ENCODE measurements at regions not wholly inside any gene's neighbourhood (a gene's known extent, or its start where the extent isn't known, plus 50 kb on each side); places are given as distances from the start of the nearest gene placed in this dataset.

DNA sequence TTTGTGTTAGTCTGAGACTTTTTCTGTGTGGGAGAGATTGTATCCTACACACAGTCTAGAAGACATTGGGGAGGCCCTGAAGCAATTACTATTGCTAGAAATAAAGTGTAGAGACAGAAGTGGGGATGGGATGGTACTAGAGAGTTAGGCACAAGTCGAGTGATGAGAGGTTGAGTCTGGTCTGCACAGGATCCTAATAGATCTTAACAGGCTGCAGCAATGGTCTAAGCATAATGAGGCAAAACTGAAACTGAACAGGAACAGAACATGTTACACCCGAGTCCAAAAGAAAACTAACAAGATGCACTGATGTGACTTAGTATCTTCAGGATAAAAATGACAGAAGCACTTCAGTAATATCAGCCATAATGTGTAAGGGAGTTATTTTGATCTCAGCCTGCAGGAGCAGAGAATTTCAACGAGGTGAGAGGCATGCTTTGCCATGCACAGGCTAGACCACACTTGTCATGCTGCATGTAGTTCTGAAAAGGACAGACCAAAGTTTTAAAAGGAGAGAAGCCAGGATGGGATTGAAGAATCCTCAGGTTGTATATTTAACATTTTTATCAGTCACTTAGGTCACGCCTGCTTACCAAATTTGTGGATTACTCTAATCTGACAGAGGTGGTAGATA, 205.8 kb upstream of the BOD1L1 start:
- Histone ChIP-seq H3K27ac (no peak overlapping the region), H3K4me1 (no peaks in the 10 kb centered on the region), H3K27me3 (no peaks in the 10 kb centered on the region), H3K9me3 (no peaks in the 10 kb centered on the region), H3K36me3 (no peaks in the 10 kb centered on the region), H3K4me3 (no peak overlapping the region)
- no peak for DNase-seq
- WGBS (ENCODE audit: insufficient coverage, low coverage, low lambda C conversion rate, missing lambda C conversion rate): 68% methylated on average over 4 of the region's 4 CpGs
- TF ChIP-seq, protein P1, sequence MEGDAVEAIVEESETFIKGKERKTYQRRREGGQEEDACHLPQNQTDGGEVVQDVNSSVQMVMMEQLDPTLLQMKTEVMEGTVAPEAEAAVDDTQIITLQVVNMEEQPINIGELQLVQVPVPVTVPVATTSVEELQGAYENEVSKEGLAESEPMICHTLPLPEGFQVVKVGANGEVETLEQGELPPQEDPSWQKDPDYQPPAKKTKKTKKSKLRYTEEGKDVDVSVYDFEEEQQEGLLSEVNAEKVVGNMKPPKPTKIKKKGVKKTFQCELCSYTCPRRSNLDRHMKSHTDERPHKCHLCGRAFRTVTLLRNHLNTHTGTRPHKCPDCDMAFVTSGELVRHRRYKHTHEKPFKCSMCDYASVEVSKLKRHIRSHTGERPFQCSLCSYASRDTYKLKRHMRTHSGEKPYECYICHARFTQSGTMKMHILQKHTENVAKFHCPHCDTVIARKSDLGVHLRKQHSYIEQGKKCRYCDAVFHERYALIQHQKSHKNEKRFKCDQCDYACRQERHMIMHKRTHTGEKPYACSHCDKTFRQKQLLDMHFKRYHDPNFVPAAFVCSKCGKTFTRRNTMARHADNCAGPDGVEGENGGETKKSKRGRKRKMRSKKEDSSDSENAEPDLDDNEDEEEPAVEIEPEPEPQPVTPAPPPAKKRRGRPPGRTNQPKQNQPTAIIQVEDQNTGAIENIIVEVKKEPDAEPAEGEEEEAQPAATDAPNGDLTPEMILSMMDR (IDR thresholded peaks at IDR 0.05): no peak
- no peak for TF ChIP-seq POLR2A (IDR thresholded peaks at IDR 0.05)
- intact Hi-C loops (cut with DNase I): no loop called here
- ATAC-seq: no peak

DNA sequence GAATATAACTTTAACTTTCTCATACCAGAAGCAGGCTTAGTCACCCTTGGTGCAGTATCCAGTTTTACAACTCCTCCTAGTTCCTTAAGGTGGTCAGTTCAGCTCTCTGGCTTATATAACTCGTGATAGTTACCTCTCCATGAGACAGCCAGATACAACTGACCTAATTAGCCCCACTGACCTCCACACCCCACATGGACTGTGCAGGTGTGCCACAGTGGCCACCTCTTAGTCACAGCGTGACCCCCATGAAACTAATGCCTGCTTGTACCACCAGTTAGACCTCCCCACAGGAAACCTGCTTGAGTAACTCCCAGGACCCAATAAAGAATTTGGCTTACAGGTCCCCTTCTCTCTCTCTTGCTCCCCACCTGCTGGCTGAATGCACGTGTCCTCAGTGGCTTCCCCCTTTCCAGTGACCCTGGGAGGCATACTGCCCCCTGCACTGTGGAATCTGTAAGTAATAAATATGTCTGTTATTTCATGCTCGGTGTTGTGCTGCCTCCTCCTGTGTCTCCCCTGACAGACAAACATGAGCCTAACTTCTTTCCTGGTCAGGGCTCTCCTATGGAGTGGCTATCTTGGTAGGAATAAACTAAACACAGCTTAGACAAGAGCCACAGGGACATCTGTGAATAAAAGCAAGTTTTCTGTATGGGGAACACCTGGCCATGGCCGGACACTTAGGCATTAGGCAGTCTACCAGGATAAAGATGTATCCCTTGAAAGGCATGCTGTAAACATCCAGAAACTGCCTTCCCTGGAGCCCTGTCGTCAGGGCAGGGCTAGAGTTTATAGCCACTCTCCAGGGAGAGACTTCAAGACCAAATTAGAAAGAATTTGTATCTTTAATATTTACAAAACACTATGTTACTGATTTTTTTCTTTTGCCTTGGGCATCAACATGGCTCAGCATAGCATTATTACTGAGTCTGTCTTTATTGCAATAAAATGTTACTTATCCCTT, 209.7 kb upstream of the BOD1L1 start:
- Histone ChIP-seq H3K27ac (no peak overlapping the region), H3K4me3 (no peak overlapping the region), H3K36me3 (no peaks in the 10 kb centered on the region), H3K4me1 (no peaks in the 10 kb centered on the region), H3K27me3 (no peaks in the 10 kb centered on the region), H3K9me3 (no peaks in the 10 kb centered on the region)
- DNase-seq: no peak
- 50% methylated on average over 3 of the region's 6 CpGs for WGBS (ENCODE audit: insufficient coverage, low coverage, low lambda C conversion rate, missing lambda C conversion rate)
- no peak for ATAC-seq
- TF ChIP-seq POLR2A (IDR thresholded peaks at IDR 0.05): no peak
- TF ChIP-seq, protein P1 (IDR thresholded peaks at IDR 0.05): no peak
- intact Hi-C loops (cut with DNase I): no loop called here

DNA sequence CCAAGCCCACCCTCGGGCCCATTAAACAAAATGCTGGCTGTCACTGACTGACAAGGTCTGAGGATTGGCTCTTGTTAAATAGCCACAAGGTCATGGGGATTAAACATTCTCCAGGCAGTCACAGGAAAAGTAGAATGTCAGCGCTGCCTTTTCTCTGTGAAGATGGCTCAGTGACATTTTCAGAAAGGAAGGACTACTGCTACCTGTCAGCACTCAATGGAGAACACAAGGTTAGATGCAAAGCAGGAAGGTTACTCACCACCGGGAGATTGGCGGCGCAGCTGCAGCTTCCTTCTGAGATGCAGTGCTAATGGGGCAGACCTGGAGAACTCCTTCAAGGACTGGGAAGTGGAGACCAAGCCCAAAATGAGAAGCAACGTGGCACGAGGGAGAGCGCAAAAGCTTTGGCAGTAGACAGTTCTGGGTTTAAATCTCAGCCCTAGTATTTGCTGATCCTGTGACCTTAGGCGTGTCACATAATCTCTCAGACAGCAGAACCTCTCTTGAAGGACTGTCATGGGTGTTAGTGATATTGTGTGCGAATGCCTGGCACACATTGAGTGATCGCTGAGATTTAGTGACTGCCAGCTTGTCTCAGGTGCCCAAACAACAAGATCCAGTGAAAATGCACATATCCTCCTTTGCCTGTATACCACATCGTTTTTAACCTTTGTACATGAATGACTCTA, 213.1 kb upstream of the BOD1L1 start:
- ATAC-seq (no peak), DNase-seq (no peak)
- H3K36me3 ChIP-seq: no peaks in the 10 kb centered on the region
- no peaks in the 10 kb centered on the region for H3K27me3 ChIP-seq
- 38% methylated on average over 8 of the region's 12 CpGs for WGBS (ENCODE audit: insufficient coverage, low coverage, low lambda C conversion rate, missing lambda C conversion rate)
- H3K27ac ChIP-seq: no peak overlapping the region
- H3K9me3 ChIP-seq: no peaks in the 10 kb centered on the region
- H3K4me1 ChIP-seq: no peaks in the 10 kb centered on the region
- H3K4me3 ChIP-seq: no peak overlapping the region
- intact Hi-C loops (cut with DNase I): no loop called here
- no peak for TF ChIP-seq POLR2A (IDR thresholded peaks at IDR 0.05)
- TF ChIP-seq, protein P1 (IDR thresholded peaks at IDR 0.05): no peak

DNA sequence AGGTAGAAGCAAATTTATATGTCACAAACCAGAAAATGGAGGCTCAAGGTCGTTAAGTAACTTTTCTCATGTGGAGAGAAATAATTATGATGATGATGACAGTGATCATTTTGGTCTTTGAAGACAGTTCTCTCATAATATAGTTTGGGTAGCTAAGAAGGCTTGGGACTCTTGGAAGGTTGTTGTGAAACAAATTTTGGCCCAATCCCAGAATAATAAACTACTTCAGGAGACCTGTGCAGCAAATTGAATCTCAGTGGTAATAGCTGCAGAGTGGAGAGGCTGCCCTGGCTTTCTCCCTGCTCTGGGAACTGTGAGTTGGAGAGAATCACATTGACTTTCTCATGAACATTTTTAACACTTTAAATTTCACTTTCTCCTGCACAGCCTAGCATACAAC, 217.2 kb upstream of the BOD1L1 start:
- DNase-seq (no peak), ATAC-seq (no peak)
- Histone ChIP-seq H3K4me1 (no peaks in the 10 kb centered on the region), H3K36me3 (no peaks in the 10 kb centered on the region), H3K27ac (no peak overlapping the region), H3K27me3 (no peaks in the 10 kb centered on the region), H3K4me3 (no peak overlapping the region), H3K9me3 (no peaks in the 10 kb centered on the region)
- intact Hi-C loops (cut with DNase I): no loop called here
- TF ChIP-seq, protein P1 (IDR thresholded peaks at IDR 0.05): no peak
- TF ChIP-seq POLR2A (IDR thresholded peaks at IDR 0.05): no peak
- WGBS (ENCODE audit: insufficient coverage, low coverage, low lambda C conversion rate, missing lambda C conversion rate): 57% methylated on average over 1 of the region's 1 CpG
